ENCODE measurements at regions not wholly inside any gene's neighbourhood (a gene's known extent, or its start where the extent isn't known, plus 50 kb on each side); places are given as distances from the start of the nearest gene placed in this dataset.
A peak's percentile ranks its signal among the peaks of the same experiment; 100 is the strongest.

GRCh38 chr9:12612211-12612770 lies 80.9 kb upstream of the TYRP1 start:
- DNase-seq, result no peak

DNA sequence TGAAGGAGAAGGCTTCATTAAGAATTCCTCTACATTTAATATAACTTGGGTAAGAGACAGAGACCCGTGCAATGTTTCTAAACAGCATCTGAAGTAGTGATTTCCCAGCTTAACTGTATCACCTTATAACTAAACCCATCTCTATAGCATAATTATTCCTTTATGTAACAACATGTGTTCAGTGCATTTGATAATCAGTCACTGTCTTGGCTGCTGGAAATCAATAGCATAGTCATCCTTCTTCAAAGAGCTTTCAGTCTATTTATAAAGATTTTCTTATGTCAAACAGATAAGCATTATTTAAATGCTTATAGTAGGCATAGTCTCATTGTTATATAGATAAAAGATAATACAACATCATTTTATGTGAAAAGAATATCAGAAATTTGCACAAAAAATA lies 80.1 kb upstream of the TYRP1 start:
- no peak for DNase-seq

GRCh38 chr9:12614488-12614887 lies 78.7 kb upstream of the TYRP1 start:
- no peak for DNase-seq

DNA sequence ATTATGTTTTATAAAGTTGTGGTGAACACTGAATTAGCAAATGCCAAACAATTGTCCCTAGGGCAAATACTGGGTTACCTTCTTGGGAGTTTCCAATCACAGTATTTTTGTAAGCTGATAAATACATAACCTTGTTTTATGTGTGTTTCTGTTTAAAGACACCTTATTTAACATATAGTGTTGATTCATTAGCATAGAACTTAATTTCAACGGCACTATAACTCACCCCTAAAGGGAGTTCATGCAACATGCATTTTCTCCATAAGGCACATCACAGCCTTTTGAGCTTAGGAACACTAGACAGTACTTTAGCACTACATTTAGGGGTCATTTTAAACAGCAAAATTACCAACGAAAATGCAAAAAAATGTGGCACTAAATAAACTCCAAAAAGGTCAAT lies 74.2 kb upstream of the TYRP1 start:
- no peak for DNase-seq

- DNase-seq, result no peak
These were observed 67.3 kb upstream of the TYRP1 start for GRCh38 chr9:12625844-12626243.

GRCh38 chr9:12627096-12627495 lies 66.1 kb upstream of the TYRP1 start:
- DNase-seq, result no peak

DNA sequence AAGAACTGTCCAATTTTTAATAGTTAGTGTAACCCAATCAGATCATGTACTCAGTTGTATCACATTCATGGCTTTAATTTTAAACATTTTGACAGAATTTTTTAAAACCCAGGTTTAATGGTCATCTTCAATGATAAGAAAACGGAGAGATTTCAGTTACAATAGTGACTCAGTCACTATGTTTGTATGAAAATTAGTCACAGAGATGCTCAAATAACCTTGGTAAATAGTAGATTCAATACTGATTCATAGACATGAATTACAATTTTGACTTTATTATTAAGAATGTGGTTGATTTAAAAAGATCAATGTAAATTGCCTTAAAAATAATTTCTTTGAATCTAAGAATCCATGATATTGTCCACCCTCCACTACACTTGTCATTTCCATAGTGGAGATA lies 64.6 kb upstream of the TYRP1 start:
- DNase-seq, result no peak

DNA sequence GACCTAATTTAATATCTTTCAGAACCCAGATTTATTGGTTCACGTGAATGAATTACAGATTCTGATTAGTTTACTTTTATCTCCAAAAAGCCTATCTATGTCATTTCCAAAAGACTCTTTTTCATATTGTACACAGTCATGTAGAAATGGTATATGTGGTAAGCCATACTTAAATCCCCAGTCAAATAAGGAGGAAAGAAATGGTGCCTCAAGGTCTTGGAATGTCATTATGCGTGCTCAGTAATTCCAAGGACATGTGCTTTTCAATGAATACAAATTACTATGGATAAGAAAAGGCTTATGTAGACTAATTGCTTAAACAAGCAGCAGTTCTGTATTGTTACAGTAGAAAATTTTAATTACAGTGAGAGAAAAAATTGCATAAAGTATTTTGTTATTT lies 64.1 kb upstream of the TYRP1 start:
- DNase-seq, result no peak

DNA sequence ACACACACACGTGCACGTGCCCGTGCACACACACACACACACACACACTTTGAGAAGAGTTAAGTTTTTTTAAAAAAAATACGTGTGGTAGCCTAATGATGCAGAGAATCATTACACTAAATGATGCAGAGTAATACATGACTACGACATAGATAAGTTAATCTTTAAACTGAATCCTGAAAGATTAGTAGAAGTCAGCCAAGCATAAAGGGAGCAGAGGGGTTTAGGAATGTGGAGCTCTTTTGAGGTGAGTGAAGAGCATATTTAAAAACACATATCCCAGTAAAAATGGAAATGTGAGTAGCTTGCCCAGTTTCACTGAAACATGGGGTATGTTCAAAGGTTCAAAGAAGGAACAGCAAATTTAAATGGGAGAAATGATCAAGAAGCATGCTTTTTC lies 61.3 kb upstream of the TYRP1 start:
- DNase-seq, result no peak

DNA sequence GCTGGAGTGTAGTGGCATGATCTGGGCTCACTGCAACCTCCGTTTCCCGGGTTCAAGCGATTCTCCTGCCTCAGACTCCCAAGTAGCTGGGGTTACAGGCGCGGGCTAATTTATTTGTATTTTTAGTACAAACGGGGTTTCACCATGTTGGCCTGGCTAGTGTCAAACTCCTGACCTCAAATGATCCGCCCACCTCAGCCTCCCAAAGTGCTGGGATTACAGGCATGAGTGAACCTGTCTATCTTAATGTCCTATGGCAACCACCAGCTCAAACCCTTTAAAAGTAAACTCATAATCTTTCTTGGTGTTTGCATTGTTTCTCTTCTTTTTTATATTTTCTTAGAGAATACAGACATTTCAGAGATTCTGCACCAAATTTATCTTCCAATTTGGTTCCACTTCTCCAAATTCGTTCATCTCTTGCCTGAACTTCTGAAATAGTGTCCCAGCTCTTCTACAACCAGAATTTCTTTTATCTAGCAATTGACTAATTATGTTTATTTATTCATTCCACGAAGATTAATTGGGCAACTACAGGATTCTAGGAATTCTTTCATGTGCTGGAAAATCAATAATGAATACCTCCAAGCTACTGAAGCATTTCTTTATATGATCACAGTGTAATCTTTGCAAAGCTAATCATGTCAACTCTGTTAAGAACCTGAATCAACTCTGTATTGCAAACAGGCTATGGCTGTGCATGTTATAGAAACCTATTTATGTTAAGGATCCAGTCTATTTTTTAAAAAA lies 60.0 kb upstream of the TYRP1 start:
- no peak for DNase-seq

GRCh38 chr9:12640016-12640587 lies 53.1 kb upstream of the TYRP1 start:
- DNase-seq, result peak in 1 of 2 experiments; percentile 20

DNA sequence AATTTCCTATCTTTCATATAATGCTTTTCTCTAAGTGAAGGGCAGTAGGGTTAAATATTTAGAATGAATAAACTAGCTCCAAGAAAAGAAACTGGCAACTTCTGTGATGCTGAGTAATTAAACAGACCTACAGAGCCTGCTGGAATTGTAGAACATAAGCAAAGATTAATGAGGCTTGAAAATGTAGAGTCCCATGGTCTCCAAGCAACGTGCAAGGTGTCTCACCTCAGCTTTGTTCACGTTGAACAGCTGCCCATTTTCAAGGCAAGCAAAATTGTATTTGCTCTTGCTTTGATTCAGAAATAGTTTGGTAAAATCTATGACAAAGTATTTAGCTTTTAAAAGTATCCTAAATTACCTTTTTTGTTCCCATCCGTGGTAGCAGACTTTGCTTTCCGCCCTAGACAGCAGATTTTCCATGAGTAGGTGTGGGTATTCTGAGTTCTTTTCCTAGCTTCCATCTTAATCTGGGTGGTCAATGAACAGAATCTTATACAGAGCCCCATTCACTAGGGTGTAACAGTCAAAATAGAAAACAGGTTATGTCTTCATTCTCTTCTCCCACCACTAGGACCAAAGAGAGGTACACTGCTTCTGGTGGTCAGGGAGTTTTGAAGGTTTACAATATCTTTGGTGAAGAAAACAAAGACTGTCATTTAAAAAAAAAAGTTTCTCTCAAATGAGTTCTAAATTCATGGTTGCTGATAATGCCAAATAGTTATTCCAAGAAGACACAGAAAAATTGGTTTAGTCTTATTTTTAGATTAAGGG lies 52.1 kb upstream of the TYRP1 start:
- DNase-seq, result no peak

Data from SHP77 (cell line).